ENCODE measurements at regions not wholly inside any gene's neighbourhood (a gene's known extent, or its start where the extent isn't known, plus 50 kb on each side); places are given as distances from the start of the nearest gene placed in this dataset.

GRCh38 chr22:48209473-48210197 is 1447.2 kb downstream of the TBC1D22A start:
- Histone ChIP-seq H3K27ac (ENCODE audit: low read depth, low read length) (no peak overlapping the region), H3K79me2 (ENCODE audit: insufficient read depth, low read length) (no peaks in the 10 kb centered on the region), H4K20me1 (ENCODE audit: insufficient read depth) (no peaks in the 10 kb centered on the region), H2AFZ (ENCODE audit: low read depth, low read length, poor library complexity, severe bottlenecking) (no peak overlapping the region), H3K4me1 (ENCODE audit: control insufficient read depth in 1 of 2, insufficient read depth in 2 of 2, low read length in 2 of 2) (no peaks in the 10 kb centered on the region), H3K27me3 (ENCODE audit: insufficient read depth, low read length) (peaks cover 8% of the 10 kb centered on the region; the same call in 1 of the 2 replicates), H3K4me3 (replicated peaks in 1 of 2; ENCODE audit: low read depth in 1 of 2, low read length in 2 of 2) (no peak overlapping the region), H3K4me2 (ENCODE audit: low read length) (no peak overlapping the region), H3K9me2 (ENCODE audit: insufficient read depth) (no peaks in the 10 kb centered on the region), H3K9ac (ENCODE audit: low read length) (no peak overlapping the region), H3K36me3 (ENCODE audit: control insufficient read depth in 1 of 2, insufficient read depth in 2 of 2, low read length in 2 of 2) (no peaks in the 10 kb centered on the region), H3K9me3 (ENCODE audit: control insufficient read depth in 1 of 2, insufficient read depth in 1 of 2, low read depth in 1 of 2, low read length in 2 of 2) (peaks cover 0 to 9% of the 10 kb centered on the region in 2 experiments; a peak in 1 of 4 replicates)
- TF ChIP-seq, protein P1, sequence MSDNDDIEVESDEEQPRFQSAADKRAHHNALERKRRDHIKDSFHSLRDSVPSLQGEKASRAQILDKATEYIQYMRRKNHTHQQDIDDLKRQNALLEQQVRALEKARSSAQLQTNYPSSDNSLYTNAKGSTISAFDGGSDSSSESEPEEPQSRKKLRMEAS (IDR thresholded peaks at IDR 0.05): no peak
- TF ChIP-seq EGR1 (IDR thresholded peaks at IDR 0.05; ENCODE audit: low read depth) (no peak), JUND (IDR thresholded peaks at IDR 0.05) (no peak), ELF1 (IDR thresholded peaks at IDR 0.05; ENCODE audit: borderline replicate concordance, low read depth) (no peak), POLR2A (IDR thresholded peaks at IDR 0.05; ENCODE audit: borderline replicate concordance, extremely low read depth, insufficient read depth, insufficient read length) (no peak), SIN3A (IDR thresholded peaks at IDR 0.05; ENCODE audit: low read depth) (no peak), CBX3 (IDR thresholded peaks at IDR 0.05; ENCODE audit: low read depth) (no peak), EZH2phosphoT487 (IDR thresholded peaks at IDR 0.05; ENCODE audit: borderline replicate concordance) (no peak), SRF (IDR thresholded peaks at IDR 0.05; ENCODE audit: low read depth) (no peak), SP1 (IDR thresholded peaks at IDR 0.05; ENCODE audit: low read depth) (no peak), EZH2 (IDR thresholded peaks at IDR 0.05) (no peak), ZFX (IDR thresholded peaks at IDR 0.05) (no peak), ATF3 (IDR thresholded peaks at IDR 0.05) (no peak), POLR2AphosphoS5 (IDR thresholded peaks at IDR 0.05; ENCODE audit: low read depth, low read length) (no peak), CEBPB (IDR thresholded peaks at IDR 0.05; ENCODE audit: low read depth) (no peak)
- TF ChIP-seq, protein P2, sequence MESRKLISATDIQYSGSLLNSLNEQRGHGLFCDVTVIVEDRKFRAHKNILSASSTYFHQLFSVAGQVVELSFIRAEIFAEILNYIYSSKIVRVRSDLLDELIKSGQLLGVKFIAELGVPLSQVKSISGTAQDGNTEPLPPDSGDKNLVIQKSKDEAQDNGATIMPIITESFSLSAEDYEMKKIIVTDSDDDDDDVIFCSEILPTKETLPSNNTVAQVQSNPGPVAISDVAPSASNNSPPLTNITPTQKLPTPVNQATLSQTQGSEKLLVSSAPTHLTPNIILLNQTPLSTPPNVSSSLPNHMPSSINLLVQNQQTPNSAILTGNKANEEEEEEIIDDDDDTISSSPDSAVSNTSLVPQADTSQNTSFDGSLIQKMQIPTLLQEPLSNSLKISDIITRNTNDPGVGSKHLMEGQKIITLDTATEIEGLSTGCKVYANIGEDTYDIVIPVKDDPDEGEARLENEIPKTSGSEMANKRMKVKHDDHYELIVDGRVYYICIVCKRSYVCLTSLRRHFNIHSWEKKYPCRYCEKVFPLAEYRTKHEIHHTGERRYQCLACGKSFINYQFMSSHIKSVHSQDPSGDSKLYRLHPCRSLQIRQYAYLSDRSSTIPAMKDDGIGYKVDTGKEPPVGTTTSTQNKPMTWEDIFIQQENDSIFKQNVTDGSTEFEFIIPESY (IDR thresholded peaks at IDR 0.05; ENCODE audit: extremely low read depth, insufficient replicate concordance, low read length): no peak
- TF ChIP-seq, protein P3, sequence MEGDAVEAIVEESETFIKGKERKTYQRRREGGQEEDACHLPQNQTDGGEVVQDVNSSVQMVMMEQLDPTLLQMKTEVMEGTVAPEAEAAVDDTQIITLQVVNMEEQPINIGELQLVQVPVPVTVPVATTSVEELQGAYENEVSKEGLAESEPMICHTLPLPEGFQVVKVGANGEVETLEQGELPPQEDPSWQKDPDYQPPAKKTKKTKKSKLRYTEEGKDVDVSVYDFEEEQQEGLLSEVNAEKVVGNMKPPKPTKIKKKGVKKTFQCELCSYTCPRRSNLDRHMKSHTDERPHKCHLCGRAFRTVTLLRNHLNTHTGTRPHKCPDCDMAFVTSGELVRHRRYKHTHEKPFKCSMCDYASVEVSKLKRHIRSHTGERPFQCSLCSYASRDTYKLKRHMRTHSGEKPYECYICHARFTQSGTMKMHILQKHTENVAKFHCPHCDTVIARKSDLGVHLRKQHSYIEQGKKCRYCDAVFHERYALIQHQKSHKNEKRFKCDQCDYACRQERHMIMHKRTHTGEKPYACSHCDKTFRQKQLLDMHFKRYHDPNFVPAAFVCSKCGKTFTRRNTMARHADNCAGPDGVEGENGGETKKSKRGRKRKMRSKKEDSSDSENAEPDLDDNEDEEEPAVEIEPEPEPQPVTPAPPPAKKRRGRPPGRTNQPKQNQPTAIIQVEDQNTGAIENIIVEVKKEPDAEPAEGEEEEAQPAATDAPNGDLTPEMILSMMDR (IDR thresholded peaks at IDR 0.05 in 2 of 3, conservative IDR thresholded peaks at IDR 0.05 in 1 of 3; ENCODE audit: borderline replicate concordance in 1 of 3, insufficient read depth in 1 of 3, low read depth in 2 of 3, low read length in 2 of 3): no peak
- BruUV-seq (replicated peaks): no TSS peak
- POLR2A ChIA-PET: no interaction called here
- ATAC-seq: no peak
- RAD21 ChIA-PET (ENCODE audit: low non-redundant PET in 1 of 2, low total read pairs in 2 of 2, uncharacterized antibody in 2 of 2, unreplicated experiment in 2 of 2): no interaction called here
- no peak for DNase-seq (ENCODE audit: low read depth, low spot score)
- CTCF ChIA-PET: no interaction called here
- intact Hi-C loops (cut with micrococcal nuclease): no loop called here
